ENCODE measurements at regions not wholly inside any gene's neighbourhood (a gene's known extent, or its start where the extent isn't known, plus 50 kb on each side); places are given as distances from the start of the nearest gene placed in this dataset.

- no peak overlapping the region for H2AFZ ChIP-seq (ENCODE audit: insufficient read depth, low read depth, low read length, poor library complexity, severe bottlenecking)
- no peaks in the 10 kb centered on the region for H3K36me3 ChIP-seq (replicated peaks in 1 of 2; ENCODE audit: control insufficient read depth in 1 of 2, insufficient read depth in 2 of 2, low read length in 2 of 2)
- H4K20me1 ChIP-seq (ENCODE audit: insufficient read depth, low read length) = no peaks in the 10 kb centered on the region
- H3K4me3 ChIP-seq (replicated peaks in 1 of 3; ENCODE audit: low read depth in 2 of 3, low read length in 3 of 3) = no peak overlapping the region
- intact Hi-C loops (cut with micrococcal nuclease) = no loop called here
- H3K9ac ChIP-seq (ENCODE audit: insufficient read depth, low read length, poor library complexity, severe bottlenecking) = no peak overlapping the region
- Mint-ChIP-seq H3K27ac (no peak overlapping the region), H3K36me3 (no peaks in the 10 kb centered on the region), H3K4me1 (peaks cover 7% of the 10 kb centered on the region), H3K27me3 (ENCODE audit: low read depth in 3 of 3) (peaks cover 2 to 6% (median 4%) of the 10 kb centered on the region in 3 donors), H3K4me3 (no peak overlapping the region), H3K9me3 (peaks cover 0 to 1% (median 0%) of the 10 kb centered on the region in 7 donors)
- H3K4me1 ChIP-seq (ENCODE audit: control insufficient read depth in 1 of 2, insufficient read depth in 2 of 2, low read length in 2 of 2) = no peaks in the 10 kb centered on the region
- no peak overlapping the region for H3K4me2 ChIP-seq (replicated peaks; ENCODE audit: extremely low read depth, low read length, poor library complexity, severe bottlenecking)
- H3K9me3 ChIP-seq (replicated peaks in 1 of 2; ENCODE audit: control insufficient read depth in 1 of 2, insufficient read depth in 1 of 2, low read length in 2 of 2) = no peaks in the 10 kb centered on the region
- WGBS (ENCODE audit: insufficient coverage) = 96% methylated on average over 4 of the region's 6 CpGs
- H3K79me2 ChIP-seq (ENCODE audit: insufficient read depth, low read length) = no peaks in the 10 kb centered on the region
- TF ChIP-seq CTCF (IDR thresholded peaks at IDR 0.05) = no peak
- no peaks in the 10 kb centered on the region for H3K27me3 ChIP-seq (ENCODE audit: control insufficient read depth in 2 of 2, insufficient read depth in 2 of 2, low read length in 2 of 2)
- H3K27ac ChIP-seq (ENCODE audit: low read depth in 1 of 2, low read length in 2 of 2) = no peak overlapping the region
- DNase-seq = no peak
Observed at GRCh38 chr10:25696013-25696708, 237.9 kb upstream of the MYO3A start.

GRCh38 chr10:25697412-25697811 is 236.6 kb upstream of the MYO3A start:
- Mint-ChIP-seq H3K27ac (no peak overlapping the region), H3K4me1 (peaks cover 7% of the 10 kb centered on the region), H3K27me3 (ENCODE audit: low read depth in 3 of 3) (peaks cover 2 to 6% (median 4%) of the 10 kb centered on the region in 3 donors), H3K4me3 (no peak overlapping the region), H3K9me3 (peaks cover 0 to 1% (median 0%) of the 10 kb centered on the region in 7 donors), H3K36me3 (no peaks in the 10 kb centered on the region)
- 94% methylated on average over 5 of the region's 5 CpGs for WGBS (ENCODE audit: insufficient coverage)
- H3K36me3 ChIP-seq (replicated peaks in 1 of 2; ENCODE audit: control insufficient read depth in 1 of 2, insufficient read depth in 2 of 2, low read length in 2 of 2) = no peaks in the 10 kb centered on the region
- H3K4me1 ChIP-seq (ENCODE audit: control insufficient read depth in 1 of 2, insufficient read depth in 2 of 2, low read length in 2 of 2) = no peaks in the 10 kb centered on the region
- no peak for TF ChIP-seq CTCF (IDR thresholded peaks at IDR 0.05)
- H3K79me2 ChIP-seq (ENCODE audit: insufficient read depth, low read length) = no peaks in the 10 kb centered on the region
- H3K27ac ChIP-seq (ENCODE audit: low read depth in 1 of 2, low read length in 2 of 2) = no peak overlapping the region
- H4K20me1 ChIP-seq (ENCODE audit: insufficient read depth, low read length) = no peaks in the 10 kb centered on the region
- no peak overlapping the region for H3K4me2 ChIP-seq (replicated peaks; ENCODE audit: extremely low read depth, low read length, poor library complexity, severe bottlenecking)
- no peak overlapping the region for H3K9ac ChIP-seq (ENCODE audit: insufficient read depth, low read length, poor library complexity, severe bottlenecking)
- H3K27me3 ChIP-seq (ENCODE audit: control insufficient read depth in 2 of 2, insufficient read depth in 2 of 2, low read length in 2 of 2) = no peaks in the 10 kb centered on the region
- intact Hi-C loops (cut with micrococcal nuclease) = no loop called here
- no peaks in the 10 kb centered on the region for H3K9me3 ChIP-seq (replicated peaks in 1 of 2; ENCODE audit: control insufficient read depth in 1 of 2, insufficient read depth in 1 of 2, low read length in 2 of 2)
- no peak overlapping the region for H2AFZ ChIP-seq (ENCODE audit: insufficient read depth, low read depth, low read length, poor library complexity, severe bottlenecking)
- DNase-seq = no peak
- H3K4me3 ChIP-seq (replicated peaks in 1 of 3; ENCODE audit: low read depth in 2 of 3, low read length in 3 of 3) = no peak overlapping the region
